GM12865 (cell line): ENCODE measurements at regions not wholly inside any gene's neighbourhood (a gene's known extent, or its start where the extent isn't known, plus 50 kb on each side); places are given as distances from the start of the nearest gene placed in this dataset.

ENCODE experiments used
- DNase-seq: peaks from one replicate; pipeline ENCODE4 v3.0.0; 2010; ENCODE audit warnings: low read depth
- H3K4me3 ChIP-seq: 2 replicates; pipeline ENCODE4 v1.5.1; 2011; ENCODE audit warnings: mild to moderate bottlenecking, low read depth, low read length, control low read depth
- CTCF ChIP-seq: IDR thresholded peaks from 2 replicates; pipeline ENCODE4 v1.5.1; 2011; ENCODE audit warnings: low read length, control low read depth, low read depth, inconsistent platforms; ENCODE audit not compliant: insufficient read depth; ENCODE audit errors: missing control alignments

GRCh38 chr4:167290678-167291077 lies 56.4 kb upstream of the SPOCK3 start:
- no peak for TF ChIP-seq CTCF
- DNase-seq, result peak; percentile 14
- H3K4me3 ChIP-seq, result no peak overlapping the region

- no peak for DNase-seq
- no peak overlapping the region for H3K4me3 ChIP-seq
- TF ChIP-seq CTCF, result no peak
Measured at GRCh38 chr4:167308876-167309275, 74.6 kb upstream of the SPOCK3 start.

GRCh38 chr4:167321299-167321698 lies 87.0 kb upstream of the SPOCK3 start:
- no peak for DNase-seq
- no peak overlapping the region for H3K4me3 ChIP-seq
- TF ChIP-seq CTCF, result no peak

GRCh38 chr4:167339781-167340180 lies 105.5 kb upstream of the SPOCK3 start:
- TF ChIP-seq CTCF, result no peak
- DNase-seq, result no peak
- no peak overlapping the region for H3K4me3 ChIP-seq

- no peak overlapping the region for H3K4me3 ChIP-seq
- no peak for TF ChIP-seq CTCF
- peak; percentile 1 for DNase-seq
Measured at GRCh38 chr4:167359711-167360110, 125.4 kb upstream of the SPOCK3 start.

- H3K4me3 ChIP-seq, result no peak overlapping the region
- TF ChIP-seq CTCF, result no peak
- DNase-seq, result no peak
Measured at GRCh38 chr4:167379076-167379835, 145.0 kb upstream of the SPOCK3 start.

GRCh38 chr4:167380964-167381363 lies 146.7 kb upstream of the SPOCK3 start:
- H3K4me3 ChIP-seq, result no peak overlapping the region
- no peak for TF ChIP-seq CTCF
- no peak for DNase-seq
